Activated CD8-positive, alpha-beta T cell treated with anti-CD3 and anti-CD28 coated beads for 36 hours (primary cell): ENCODE measurements at regions not wholly inside any gene's neighbourhood (a gene's known extent, or its start where the extent isn't known, plus 50 kb on each side); places are given as distances from the start of the nearest gene placed in this dataset.

Experiments used
- ATAC-seq: fragments of 200-7000 bp; cut with Tn5 transposase; one replicate; pipeline ENCODE4 v1.10.0; 2021; ENCODE audit warnings: mild to moderate bottlenecking, moderate library complexity
- CTCF ChIA-PET: fragments of 350-600 bp; sonication (Branson Sonifier 250); formaldehyde crosslinking; loops from one replicate; lab custom pipeline; 2021; ENCODE audit warnings: antibody characterized with exemption; lab: Charles Lee
- POLR2A ChIA-PET: fragments of 350-600 bp; sonication (Branson Sonifier 250); formaldehyde crosslinking; loops from one replicate; lab custom pipeline; 2021; ENCODE audit warnings: antibody characterized with exemption; lab: Charles Lee
- DNase-seq: peaks from one replicate; pipeline ENCODE4 v3.0.0-alpha.2; 2020
- H3K27ac Mint-ChIP-seq: one replicate; pipeline ENCODE4 v1.8.0; 2021; ENCODE audit warnings: mild to moderate bottlenecking, mixed read lengths
- H3K27me3 Mint-ChIP-seq: one replicate; pipeline ENCODE4 v1.8.0; 2021; ENCODE audit warnings: mixed read lengths
- H3K36me3 Mint-ChIP-seq: one replicate; pipeline ENCODE4 v1.8.0; 2021; ENCODE audit warnings: low read depth, mixed read lengths
- H3K4me1 Mint-ChIP-seq: one replicate; pipeline ENCODE4 v1.8.0; 2021; ENCODE audit warnings: low read depth, mixed read lengths
- H3K4me3 Mint-ChIP-seq: one replicate; pipeline ENCODE4 v1.8.0; 2021; ENCODE audit warnings: mild to moderate bottlenecking, moderate library complexity, mixed read lengths
- H3K9me3 Mint-ChIP-seq: one replicate; pipeline ENCODE4 v1.8.0; 2021; ENCODE audit warnings: mixed read lengths
- CTCF ChIP-seq: fragments of 200-600 bp; IDR thresholded peaks from one replicate; pipeline ENCODE4 v1.8.0; 2022; ENCODE audit warnings: antibody characterized with exemption, mild to moderate bottlenecking
- intact Hi-C: fragments of 100-400 bp; cut with micrococcal nuclease; formaldehyde crosslinking; loops from one replicate; pipeline ENCODE4 v1.10.0; 2022

DNA sequence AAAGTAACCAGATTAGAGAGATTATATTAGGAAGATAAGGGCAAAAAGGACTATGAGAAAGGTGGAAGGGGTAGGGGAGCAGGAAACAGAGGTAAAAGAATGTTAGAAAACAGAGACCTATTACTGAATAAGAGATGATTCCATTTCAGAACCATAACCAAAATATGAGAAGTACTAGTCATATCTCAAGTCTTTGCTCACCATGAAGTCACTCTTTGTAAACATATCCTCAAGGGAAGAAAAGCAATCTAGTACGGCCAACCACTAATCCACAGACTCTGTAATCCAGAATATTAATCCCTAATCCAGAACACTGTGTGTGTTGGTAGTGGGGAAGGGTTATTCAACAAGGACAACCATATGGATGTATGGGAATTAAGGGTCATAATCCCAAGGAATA, 92.0 kb downstream of the CDCA7 start:
- DNase-seq: no peak
- Mint-ChIP-seq H3K9me3 (no peaks in the 10 kb centered on the region), H3K4me1 (peaks cover 14% of the 10 kb centered on the region), H3K4me3 (no peak overlapping the region), H3K27me3 (peaks cover 5% of the 10 kb centered on the region), H3K36me3 (no peaks in the 10 kb centered on the region), H3K27ac (no peak overlapping the region)
- no peak for ATAC-seq
- TF ChIP-seq CTCF: no peak
- POLR2A ChIA-PET: no interaction called here
- CTCF ChIA-PET: interaction anchor here (1.0 kb wide), 1 partner anchor 44 kb away, joined by 4 read pairs; no protein-coding TSS in a partner anchor
- intact Hi-C loops: no loop called here

DNA sequence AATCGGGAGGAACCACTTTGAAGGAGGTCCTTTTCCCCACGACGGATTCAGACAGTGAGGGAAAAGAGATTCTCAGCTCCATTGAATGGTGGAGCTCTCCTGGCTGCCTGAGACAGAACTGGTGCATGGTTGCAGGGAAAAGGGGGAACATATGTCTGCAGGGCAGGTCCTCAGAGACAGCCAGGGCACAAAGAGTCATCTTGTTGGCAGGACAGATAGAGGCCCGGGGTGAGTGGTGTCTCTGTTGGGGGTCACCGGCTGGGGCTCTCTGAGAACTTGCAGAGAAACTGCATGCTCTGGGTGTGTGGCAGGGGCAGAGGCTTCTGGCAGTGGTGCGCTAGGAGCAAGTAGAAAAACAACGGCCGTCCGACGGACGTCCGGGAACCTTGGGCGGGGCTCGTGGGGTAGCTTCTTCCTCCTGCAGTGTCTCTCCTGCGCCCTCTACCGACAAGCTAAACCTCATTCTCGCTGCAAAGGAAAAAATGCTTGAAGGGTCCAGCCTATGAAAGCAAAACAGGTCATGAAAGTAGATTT, 94.3 kb downstream of the CDCA7 start:
- peak; percentile 53 for TF ChIP-seq CTCF
- POLR2A ChIA-PET: no interaction called here
- H3K4me1 Mint-ChIP-seq: peaks cover 15% of the 10 kb centered on the region
- H3K9me3 Mint-ChIP-seq: no peaks in the 10 kb centered on the region
- peaks cover 2% of the 10 kb centered on the region for H3K27me3 Mint-ChIP-seq
- ATAC-seq: peak; percentile 69
- peak overlapping the region; percentile 44 for H3K4me3 Mint-ChIP-seq
- DNase-seq: peak; percentile 79
- H3K36me3 Mint-ChIP-seq: no peaks in the 10 kb centered on the region
- CTCF ChIA-PET: interaction anchor here (1.3 to 1.9 kb wide), 9 partner anchors 11 to 422 kb away, joined by 3 to 8 read pairs (median 4); no protein-coding TSS in a partner anchor
- intact Hi-C loops: no loop called here
- no peak overlapping the region for H3K27ac Mint-ChIP-seq

GRCh38 chr2:173451118-173451517, 96.4 kb downstream of the CDCA7 start:
- Mint-ChIP-seq H3K9me3 (no peaks in the 10 kb centered on the region), H3K4me1 (peaks cover 15% of the 10 kb centered on the region), H3K27me3 (peaks cover 2% of the 10 kb centered on the region), H3K36me3 (no peaks in the 10 kb centered on the region), H3K27ac (no peak overlapping the region), H3K4me3 (peak overlapping the region; percentile 46)
- intact Hi-C loops: no loop called here
- POLR2A ChIA-PET: no interaction called here
- no peak for TF ChIP-seq CTCF
- ATAC-seq (peak; percentile 27), DNase-seq (peak; percentile 51)
- CTCF ChIA-PET: interaction anchor here (1.2 kb wide), 1 partner anchor 48 kb away, joined by 3 read pairs; no protein-coding TSS in a partner anchor

DNA sequence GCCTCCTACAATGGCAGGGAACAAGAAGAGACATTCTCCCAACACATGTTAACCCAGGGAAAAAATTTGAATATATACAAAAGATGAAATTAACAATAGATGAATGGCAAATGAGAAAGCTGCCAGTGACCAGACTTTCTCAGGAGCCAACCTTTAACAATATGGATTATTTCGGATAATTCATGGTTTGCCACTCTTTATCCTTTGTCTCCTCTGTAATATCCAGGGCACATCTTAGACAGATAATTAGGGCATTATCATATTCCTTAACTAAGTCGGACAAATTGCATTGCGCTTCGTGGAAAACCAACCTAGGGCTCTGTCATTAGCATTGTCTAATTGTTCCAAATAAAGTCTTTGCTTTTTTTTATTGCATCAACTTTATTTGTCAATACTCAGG, 97.3 kb downstream of the CDCA7 start:
- Mint-ChIP-seq H3K9me3 (no peaks in the 10 kb centered on the region), H3K27me3 (peaks cover 2% of the 10 kb centered on the region), H3K4me3 (no peak overlapping the region), H3K4me1 (peaks cover 15% of the 10 kb centered on the region), H3K36me3 (no peaks in the 10 kb centered on the region), H3K27ac (no peak overlapping the region)
- ChIA-PET CTCF (interaction anchor here (1.2 kb wide), 1 partner anchor 49 kb away, joined by 3 read pairs; no protein-coding TSS in a partner anchor), POLR2A (no interaction called here)
- DNase-seq: no peak
- intact Hi-C loops: no loop called here
- TF ChIP-seq CTCF: no peak
- ATAC-seq: no peak

DNA sequence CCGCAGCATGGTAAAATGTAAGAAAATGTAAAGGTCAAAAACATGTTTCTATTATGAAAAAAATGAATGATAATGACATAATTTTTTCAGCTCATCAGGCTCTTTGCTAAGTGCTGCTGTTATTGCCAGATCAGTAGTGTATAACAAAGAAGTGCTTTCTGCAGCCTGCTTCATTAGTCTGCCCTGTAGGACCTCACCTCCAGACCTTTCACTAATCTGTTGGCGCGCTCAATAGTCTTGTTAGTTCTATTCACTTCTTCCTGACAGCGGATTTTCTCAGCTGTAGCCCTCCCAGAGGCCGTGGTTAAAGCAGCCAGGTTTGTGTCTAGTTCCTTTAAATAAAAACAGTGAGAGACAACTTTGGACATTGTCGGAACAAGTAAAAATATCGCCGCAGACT, 97.7 kb downstream of the CDCA7 start:
- no peaks in the 10 kb centered on the region for H3K9me3 Mint-ChIP-seq
- DNase-seq (no peak), ATAC-seq (no peak)
- no peak overlapping the region for H3K4me3 Mint-ChIP-seq
- H3K4me1 Mint-ChIP-seq: peaks cover 15% of the 10 kb centered on the region
- H3K27ac Mint-ChIP-seq: no peak overlapping the region
- no peak for TF ChIP-seq CTCF
- POLR2A ChIA-PET: no interaction called here
- intact Hi-C loops: no loop called here
- no peaks in the 10 kb centered on the region for H3K36me3 Mint-ChIP-seq
- H3K27me3 Mint-ChIP-seq: peaks cover 2% of the 10 kb centered on the region
- CTCF ChIA-PET: interaction anchor here (1.4 kb wide), 1 partner anchor 13 kb away, joined by 3 read pairs; no protein-coding TSS in a partner anchor
